ENCODE measurements at regions not wholly inside any gene's neighbourhood (a gene's known extent, or its start where the extent isn't known, plus 50 kb on each side); places are given as distances from the start of the nearest gene placed in this dataset.

DNA sequence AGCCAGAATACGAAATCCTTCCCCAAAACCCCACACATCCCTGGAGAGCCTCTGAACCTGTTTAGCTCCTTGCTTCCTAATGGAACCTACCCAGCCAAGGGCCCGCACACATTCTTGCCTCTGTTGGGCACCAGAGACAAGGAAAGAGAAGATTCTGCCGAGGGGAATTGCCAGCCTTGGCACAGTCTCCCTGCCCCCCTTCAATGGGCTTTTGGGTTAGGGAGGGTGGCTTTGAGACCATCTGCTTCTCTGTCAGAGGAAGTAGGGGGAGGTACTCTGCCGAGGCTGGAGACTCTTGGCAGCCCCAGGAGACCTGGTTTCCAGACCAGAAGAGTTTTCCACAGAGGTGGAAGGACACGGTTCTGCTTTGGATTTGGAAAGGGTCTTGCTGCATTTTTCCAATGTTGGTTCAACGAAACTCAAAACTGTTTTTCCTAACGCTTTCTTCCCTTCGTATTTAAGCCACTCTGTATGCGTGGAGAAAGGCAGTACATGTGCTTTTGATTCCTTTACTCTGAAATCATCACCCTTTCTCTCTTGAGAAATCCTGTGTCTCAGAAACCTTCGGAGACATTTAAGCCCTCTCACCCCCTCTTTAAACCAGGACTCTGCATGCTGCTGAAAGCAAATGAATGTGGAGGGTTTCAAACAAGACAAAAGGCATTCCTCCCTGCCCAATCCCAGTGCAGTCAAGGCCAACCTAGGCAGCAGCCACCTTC, 78.8 kb upstream of the PRR23C start:
- TF ChIP-seq, protein P1, sequence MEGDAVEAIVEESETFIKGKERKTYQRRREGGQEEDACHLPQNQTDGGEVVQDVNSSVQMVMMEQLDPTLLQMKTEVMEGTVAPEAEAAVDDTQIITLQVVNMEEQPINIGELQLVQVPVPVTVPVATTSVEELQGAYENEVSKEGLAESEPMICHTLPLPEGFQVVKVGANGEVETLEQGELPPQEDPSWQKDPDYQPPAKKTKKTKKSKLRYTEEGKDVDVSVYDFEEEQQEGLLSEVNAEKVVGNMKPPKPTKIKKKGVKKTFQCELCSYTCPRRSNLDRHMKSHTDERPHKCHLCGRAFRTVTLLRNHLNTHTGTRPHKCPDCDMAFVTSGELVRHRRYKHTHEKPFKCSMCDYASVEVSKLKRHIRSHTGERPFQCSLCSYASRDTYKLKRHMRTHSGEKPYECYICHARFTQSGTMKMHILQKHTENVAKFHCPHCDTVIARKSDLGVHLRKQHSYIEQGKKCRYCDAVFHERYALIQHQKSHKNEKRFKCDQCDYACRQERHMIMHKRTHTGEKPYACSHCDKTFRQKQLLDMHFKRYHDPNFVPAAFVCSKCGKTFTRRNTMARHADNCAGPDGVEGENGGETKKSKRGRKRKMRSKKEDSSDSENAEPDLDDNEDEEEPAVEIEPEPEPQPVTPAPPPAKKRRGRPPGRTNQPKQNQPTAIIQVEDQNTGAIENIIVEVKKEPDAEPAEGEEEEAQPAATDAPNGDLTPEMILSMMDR (conservative IDR thresholded peaks at IDR 0.05 in 1 of 2, IDR thresholded peaks at IDR 0.05 in 1 of 2; ENCODE audit: low read depth in 1 of 2, low read length in 2 of 2) = no peak
- no peak for TF ChIP-seq EZH2 (IDR thresholded peaks at IDR 0.05; ENCODE audit: low read length, missing control alignments)

Measured in fibroblast of lung (primary cell).